ELR (cell line): ENCODE measurements at regions not wholly inside any gene's neighbourhood (a gene's known extent, or its start where the extent isn't known, plus 50 kb on each side); places are given as distances from the start of the nearest gene placed in this dataset.

Experiments used
- DNase-seq: peaks from one replicate; pipeline ENCODE4 v3.0.0-alpha.2; 2015; ENCODE audit warnings: low read depth

DNA sequence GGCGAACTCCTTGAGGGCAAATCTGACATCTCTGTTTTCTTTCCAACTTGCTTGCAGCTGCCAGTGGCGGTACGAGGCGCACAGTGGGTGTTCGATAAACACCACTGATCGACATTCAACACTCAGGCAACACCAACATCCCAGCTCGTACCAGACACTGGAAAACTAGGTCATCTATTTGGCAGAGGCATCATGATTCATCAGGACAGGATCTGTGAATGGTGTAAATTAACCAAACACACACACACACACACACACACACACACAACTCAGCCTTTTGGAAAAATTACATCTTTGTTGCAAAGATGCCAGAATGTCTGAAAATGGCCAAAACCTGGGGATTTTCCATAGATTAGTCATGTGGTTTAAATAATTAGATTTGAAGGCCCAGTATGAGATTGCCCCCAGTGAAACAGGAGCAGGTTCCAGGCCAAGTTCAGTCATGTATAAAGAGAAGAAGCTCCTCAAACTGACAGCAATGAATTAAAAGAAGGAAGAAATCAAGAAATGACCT, 150.5 kb upstream of the NCKAP5 start:
- DNase-seq: peak; percentile 83

DNA sequence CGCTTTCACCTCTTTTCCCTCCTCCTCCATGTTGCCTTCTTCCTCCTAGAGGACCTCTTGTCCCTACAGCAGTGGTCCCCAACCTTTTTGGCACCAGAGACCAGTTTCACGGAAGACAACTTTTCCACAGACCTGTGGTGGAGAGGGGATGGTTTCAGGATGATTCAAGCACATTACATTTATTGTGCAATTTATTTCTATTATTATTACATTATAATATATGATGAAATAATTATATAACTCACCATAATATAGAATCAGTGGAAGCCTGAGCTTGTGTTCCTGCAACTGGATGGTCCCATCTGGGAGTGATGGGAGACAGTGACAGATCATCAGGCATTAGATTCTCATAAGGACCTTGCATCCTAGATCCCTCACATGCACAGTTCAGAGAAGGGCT, 152.2 kb upstream of the NCKAP5 start:
- no peak for DNase-seq

DNA sequence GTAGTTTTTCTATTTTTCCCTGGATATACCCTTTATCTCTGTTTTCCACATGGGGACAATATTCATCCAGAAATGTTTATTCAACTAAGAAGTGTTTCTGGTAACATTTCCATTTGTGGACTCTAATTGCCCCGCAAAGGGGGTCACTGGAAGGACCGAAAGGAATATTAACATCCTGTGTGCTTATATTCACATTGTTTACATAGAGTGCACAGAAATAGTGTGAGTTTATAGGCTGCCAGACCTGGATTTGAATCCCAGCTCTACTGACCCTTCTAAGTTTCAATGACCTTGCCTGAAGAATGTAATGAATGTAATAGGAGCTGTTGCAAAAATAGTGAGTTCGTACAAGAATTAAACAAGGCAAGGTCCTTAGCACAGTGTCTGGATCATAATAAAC, 152.9 kb upstream of the NCKAP5 start:
- DNase-seq: no peak

DNA sequence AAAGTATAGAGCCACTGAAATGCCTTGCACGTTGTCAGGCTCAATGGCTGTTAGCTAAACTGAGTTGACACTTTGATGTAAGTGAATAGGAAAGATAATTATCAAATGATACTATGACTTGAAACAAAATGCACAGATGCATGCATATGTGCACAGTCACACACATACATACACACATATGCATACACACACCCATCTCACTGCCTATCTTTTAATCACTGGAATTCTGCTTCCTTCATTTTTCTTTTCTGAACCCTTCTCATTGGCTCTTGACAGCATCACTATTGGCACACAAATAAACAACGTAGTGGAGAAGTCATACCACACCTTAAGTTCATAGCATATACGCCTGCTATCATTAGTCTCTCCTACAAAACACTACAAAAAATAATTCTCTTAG, 154.9 kb upstream of the NCKAP5 start:
- no peak for DNase-seq

DNA sequence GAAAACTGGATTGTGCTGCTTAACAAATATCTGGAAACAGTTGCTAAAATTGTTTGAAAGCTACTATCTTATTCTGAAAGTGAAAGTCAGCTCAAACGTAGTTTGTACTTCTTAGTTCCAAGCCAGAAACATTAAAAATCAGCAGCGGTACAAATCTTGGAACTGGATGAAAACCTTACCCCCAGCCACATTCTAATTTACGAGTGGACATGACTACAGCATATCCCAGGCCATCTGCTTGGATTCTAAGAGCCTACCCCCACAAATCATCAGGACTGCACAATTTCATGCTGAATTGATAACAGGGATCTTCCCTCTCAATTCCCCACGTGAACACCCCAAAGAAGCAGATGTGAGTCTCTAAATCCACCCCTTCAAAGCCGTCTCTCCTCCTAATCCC, 158.7 kb upstream of the NCKAP5 start:
- no peak for DNase-seq

DNA sequence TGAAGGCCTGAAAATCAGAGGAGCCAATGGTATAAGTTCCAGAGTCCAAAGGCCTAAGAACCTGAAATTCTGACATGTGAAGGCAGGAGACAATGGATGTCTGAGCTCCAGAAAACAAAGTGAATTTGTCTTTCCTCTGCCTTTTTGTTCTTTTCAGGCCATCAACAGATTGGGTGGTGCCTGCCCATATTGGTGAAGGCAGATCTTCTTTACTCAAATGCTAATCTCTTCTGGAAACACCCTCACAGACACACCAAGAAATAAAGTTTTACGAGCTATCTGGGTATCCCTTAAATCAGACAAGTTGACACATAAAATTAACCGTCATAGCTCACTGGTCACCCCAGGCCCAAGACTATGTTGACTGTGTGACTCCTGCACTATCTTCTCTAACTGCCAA, 163.8 kb upstream of the NCKAP5 start:
- DNase-seq: no peak

DNA sequence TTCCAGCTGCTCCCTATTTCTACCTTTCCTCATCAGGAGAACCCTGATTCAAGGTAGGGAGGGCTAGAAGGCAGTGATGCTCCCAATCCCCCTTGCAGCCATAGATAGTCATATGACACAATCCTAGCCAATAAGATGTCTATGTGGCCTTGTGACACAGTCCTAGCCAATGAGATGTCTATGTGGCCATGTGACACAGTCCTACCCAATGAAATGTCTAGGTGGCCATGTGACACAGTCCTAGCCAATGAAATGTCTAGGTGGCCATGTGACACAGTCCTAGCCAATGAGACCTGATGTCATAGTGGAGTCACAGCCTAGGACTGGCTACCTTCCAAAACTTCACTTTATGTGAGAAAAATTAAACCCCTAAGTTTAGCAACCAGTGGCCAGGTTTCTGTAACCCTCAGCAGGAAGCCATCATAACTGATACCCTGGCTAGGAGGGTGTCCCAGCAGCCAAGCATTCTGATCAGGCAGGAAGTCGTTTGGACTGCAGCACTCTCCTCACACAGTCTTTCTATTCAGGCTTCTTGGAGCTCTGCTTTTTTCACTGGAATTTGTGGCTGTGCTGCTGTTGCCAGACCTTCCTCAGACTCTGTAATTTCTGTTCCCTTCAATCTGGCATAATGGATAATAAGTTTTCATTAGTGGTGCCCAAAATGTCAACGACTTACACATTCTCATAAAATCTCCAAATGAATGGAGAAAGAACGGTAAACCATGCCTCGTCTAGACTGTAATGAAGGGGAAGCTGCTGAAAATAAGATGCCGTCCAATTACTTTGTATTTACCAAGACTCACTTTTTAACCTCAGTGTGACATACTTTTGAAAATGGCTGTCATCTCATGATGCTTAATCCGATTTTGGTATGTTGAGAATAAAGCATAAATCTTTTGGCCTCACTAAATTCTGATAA, 165.0 kb upstream of the NCKAP5 start:
- no peak for DNase-seq

DNA sequence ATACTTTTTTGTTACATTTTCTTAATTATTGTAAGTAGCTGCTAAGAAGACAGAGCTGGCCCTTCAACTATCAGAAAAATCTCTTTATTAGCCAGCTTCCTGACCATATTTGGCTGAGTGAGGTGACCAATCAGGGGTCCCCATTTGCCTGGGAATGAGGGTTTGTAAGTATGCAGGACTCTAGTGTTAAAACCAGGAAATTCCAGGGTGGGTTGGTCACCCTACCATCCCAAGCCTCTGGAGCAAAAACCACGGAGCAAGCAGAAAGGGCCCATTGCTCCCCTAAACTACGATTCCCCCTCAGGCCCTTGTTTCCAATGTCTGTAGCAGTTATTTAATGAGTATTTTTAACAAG, 165.6 kb upstream of the NCKAP5 start:
- DNase-seq: peak; percentile 71

DNA sequence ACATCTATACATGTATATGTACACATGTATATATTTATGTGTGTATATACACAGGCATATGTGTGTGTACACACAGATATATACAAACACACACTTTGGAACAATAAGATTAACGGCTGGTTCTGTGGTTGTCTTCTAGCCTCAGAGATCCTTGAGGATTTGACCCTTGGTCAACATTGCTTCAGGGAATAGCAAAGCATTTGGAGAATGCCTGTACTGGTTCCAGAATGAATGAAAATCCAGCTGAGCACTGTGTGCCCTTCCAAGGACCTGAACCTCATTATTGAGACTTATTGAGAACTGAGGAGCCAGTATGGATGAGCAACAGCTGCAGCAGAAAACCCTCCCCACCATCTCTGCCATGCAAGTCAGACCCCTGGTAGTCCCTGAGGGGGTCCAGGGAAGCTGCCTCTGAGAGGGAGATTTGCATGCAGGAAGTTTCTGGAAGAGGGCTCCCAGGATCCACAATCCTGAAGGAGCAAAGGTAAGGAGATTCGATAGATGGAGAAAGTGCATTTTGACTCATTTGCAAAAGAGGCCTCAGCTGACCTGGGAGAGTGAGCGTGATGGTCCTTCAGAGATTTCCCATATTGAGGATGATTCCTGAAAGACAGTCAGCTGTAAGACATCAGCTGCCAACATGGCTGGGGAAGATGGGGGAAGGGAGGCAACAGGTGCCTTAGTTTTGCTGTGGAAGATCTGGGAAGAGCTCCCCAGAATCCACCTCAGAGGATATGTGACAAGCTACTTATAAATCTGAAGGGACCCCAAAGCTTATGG, 166.6 kb upstream of the NCKAP5 start:
- no peak for DNase-seq

DNA sequence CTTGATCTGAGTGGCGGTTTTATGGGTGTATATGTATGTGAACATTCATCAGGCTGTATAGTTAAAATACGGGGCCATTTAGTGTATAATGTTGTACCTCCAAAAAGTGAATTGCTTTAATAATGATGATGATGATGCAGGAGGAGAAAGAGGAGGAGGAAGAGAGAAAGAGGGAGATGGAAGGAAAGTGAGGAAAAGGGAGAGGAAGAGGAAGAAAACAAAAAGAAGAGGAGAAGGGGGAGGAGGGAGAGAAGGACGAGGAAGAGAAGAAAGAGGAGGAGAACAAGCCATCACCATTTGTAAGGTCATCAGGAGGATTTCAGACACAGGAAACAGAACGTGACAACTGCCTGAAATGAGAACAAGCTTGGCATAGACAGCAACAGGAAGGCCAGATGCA, 168.4 kb upstream of the NCKAP5 start:
- DNase-seq: no peak

DNA sequence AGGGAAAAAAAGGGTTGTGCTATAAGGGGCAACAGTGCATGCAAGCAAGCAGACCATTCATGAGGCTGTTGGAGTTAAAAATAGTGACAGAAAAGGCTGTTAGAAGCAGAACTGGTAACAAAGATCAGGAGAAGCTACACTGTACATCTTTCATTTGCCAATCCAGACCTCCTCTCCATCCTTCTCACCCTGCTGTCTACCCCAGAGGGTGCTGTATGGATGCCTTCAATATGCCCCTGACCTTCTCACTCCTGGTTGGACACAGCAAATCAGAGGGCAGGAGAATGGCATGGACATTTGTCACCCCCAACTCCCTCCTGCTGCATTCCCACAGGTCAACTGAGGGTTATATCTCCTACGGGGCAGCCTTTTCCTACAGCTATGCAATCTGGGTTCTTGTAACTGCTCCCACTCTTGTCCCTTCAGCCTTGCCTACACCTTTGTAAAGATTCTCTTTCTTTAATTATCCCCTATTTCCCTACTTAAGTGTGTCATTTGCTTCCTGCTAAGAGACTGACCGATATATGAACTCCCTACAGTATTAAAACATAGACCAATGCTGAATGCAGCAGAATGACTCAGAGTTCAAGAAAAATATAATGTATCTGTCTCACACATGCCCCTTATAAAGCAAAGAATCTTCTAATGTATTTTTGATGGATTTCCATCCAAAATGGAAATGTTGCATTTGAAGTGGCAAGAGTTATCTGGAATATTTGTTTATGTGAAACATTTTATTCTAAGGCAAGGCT, 169.2 kb upstream of the NCKAP5 start:
- DNase-seq: peak; percentile 26

DNA sequence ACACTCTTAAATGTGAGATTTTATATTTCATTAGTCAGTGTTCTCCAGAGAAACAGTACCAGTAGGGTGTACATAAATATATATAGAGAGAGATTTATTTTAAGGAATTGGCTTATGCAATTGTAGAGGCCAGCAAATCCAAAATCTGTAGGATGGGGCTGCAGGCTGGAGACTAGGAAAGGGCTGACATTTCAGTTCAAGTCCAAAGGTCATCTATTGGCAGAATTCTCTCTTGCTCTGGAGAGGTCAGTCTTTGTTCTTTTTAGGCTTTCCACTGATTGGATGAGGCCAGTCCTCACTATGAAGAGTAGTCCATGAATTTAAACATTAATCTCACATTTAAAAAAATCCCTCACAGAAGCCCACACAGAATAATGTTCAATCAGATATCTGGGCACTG, 170.8 kb upstream of the NCKAP5 start:
- DNase-seq: no peak

DNA sequence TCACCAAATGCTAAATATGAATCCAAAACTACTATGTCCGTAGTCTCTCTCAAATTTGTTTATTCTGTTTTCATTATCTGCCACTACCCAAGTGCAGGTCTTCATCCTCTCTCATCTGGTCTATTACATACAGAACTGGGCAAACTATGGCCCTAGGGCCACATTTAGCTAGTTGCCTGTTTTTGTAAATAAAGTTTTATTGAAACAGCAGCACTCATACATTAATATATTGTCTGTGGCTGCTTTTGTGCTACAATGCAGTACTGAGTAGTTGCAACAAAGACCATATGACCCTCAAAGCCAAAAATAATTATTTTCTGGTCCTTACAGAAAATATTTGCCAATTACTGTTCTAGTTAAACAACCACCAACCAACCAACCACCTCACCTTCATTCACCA, 172.2 kb upstream of the NCKAP5 start:
- DNase-seq: no peak

DNA sequence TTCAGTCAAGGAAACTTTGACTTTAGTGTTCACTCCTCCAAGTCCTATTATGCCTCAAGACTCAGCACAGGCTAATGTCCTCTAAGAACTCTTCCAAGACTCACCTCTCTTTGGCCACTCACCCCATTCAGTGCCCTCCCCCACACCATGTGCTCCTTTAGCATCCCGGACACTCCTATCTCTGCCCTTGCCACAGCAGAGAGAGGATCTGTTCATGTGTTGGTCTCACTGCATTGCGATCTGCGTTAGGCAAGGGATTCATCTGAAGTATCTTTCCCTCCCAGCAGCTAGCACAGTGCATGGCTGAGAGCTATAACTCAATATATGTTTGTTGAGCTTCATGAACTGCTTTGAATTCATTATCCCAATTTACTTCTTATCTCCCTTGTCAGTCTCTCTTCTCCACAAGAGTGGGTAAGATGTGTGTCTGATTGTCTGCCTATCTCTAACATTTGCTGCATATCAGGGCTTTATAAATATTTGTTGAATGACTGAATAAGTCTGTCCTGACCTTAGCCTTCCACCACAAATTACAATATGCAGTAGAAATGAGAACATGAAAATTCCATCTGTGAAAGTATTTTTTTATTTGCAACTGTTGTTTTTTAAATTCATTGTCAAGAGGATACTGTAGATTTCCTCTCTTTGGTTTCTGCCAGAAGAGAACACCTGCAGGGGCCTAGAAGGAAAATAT, 179.9 kb upstream of the NCKAP5 start:
- DNase-seq: no peak

DNA sequence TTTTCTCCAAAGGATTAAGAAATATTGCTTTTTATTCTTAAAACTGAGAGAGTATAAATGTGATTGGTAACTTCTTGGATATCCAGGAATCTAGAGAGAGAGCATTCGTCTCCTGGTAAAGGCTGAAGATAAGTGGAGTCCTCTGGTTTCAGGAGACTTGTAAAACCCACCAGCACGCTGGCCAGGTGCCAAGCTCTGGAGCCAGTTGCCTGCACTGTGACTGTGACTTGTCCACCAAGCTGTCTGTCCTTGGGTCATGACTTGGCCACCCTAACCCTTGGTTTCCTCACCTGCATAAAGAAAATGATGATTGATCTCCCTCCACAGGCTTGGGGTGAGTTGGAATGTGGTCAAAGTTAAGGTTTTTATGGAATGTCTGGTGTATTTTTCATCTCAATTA, 185.4 kb upstream of the NCKAP5 start:
- no peak for DNase-seq

DNA sequence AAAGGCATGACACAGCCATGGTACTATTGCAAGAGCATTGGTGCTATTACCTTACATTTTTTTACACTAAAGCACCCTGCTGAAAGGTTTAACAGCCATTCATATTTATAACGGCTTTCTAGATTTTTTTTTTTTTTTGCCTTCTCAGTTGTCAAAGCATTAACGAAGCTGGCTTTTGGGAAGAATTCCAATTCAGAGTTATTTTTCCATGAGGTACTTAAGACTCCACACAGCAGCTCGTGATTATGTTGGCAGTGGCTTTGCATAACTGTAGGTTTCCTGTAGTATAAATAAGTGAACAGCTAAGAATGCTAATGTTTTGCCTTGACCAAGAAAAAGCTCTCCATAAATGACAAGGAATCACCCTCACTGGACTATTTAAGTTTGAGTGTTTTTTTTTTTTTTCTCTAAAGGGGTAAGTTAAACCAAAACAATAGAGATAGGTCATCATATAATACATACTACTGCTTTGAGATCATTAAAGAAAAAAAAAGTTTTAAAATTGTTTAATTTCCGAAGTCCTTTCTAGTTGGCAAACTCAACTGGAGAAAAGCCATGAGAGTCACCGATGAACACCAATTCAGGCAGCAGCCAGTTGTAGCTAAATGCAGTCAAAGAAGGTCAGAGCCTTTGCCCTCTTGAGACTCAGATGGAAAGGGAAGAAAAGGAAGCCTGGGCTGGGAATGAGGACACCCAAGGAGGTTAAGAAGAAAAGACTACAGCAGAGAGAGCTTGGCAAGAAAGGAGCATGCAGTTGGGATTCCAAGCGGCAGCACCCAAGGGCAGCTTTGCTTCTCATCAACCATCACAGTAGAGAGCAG, 187.4 kb upstream of the NCKAP5 start:
- no peak for DNase-seq

DNA sequence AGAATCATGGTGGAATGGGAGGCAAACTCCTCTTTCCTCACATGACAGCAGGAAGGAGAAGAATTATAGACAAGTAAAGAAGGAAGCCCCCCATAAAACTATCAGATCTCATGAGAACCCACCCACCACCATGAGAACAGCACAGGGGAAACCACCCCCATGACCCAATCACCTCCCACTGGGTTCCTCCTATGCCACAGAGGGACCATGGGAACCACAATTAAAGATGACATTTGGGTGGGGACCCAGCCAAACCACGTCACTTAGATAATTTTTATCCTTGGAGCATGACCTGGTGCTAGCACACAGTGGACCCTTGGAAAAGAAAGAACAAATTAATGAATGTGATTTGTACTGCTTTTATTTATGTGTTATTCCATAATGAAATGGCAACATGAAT, 188.6 kb upstream of the NCKAP5 start:
- DNase-seq: no peak

DNA sequence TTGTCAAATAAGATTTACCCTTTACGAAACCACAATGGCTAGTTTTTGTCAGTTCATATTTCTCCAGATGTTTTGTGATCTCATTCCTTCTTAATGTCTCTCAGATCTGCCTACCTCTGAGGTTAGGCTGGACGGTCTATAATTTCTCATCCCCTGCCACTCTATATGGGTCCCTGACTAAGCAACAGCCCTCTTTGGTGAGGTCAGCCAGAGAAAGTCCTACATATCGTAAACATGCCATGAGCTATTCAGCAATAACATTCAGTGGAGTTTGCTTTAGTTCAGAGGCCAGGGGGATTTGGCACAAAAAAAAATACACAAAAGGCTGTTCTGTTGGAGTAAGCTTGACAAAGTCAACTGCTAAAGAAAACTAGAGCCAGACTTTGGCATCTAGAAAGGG, 192.1 kb upstream of the NCKAP5 start:
- DNase-seq: peak; percentile 43

DNA sequence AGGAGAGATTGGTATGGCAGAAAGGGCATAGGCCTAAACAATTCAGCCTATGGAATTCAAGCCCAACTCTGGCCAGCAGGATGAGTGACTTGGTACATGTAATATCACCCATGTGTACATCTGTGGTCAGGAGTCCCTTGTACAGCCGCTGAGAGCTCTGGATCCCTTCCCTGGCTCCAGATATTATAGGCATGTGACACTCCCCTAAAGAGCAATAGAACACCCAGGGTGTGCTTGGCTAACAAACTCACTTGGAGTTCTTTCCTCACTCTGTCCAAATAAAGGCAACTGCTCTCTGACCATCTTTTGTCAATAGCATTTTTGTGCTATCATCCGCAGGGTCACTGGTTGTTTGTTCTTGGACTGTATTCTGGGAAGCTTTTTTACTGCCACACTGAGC, 197.4 kb upstream of the NCKAP5 start:
- DNase-seq: no peak

DNA sequence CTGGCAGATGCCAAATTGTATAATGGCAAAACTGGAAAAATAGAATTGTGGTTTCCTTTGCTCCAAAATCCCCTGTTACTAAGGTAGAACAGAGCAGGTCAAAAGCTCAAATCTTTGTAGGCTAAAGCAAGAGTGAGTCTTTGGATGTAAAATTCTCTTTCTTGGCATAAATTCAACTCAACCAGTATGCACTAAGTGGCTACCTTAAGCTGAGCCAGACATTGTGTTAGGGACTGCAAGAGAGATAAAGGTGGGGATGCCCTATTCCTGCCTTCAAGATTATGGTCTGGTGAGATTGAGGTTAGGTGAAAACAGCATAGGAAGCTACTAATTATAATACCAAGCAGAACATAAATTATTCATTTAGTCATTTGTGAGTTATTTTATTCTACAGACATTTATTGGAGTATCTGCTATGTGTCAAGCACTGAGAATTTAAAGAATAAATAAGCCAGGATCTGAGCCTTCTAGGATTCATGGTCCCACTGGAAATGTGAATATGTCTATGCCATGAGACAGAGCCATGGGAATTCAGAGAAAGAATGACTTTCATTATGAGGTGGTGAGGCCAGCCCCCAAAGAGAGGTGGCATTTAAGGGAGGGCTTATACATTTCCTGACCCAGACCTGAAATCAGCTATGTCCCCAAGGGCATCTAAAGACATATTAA, 198.0 kb upstream of the NCKAP5 start:
- peak; percentile 52 for DNase-seq

DNA sequence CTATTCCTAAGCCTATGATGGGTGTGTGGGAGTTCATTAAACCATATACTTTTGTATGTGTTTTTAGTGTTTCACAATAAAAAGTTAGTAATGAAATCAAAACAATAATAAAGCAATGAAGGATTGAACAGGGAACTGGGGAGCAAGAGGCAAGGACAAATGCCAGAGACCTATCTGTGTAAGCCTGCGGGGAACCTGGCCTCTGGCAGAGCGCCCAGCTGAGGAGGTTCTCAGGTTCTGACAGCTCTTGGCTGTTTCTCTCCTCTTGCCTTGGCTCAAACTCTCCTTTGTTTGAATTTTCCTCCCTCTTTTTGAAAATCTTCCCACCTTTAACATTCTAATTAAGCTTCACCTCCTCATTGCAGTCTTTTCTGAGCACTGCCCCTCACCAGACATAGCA, 200.0 kb upstream of the NCKAP5 start:
- no peak for DNase-seq
